Esophagus muscularis mucosa (tissue), 3 donors: ENCODE measurements at regions not wholly inside any gene's neighbourhood (a gene's known extent, or its start where the extent isn't known, plus 50 kb on each side); places are given as distances from the start of the nearest gene placed in this dataset.

Experiments used
- CTCF ChIP-seq, 3 experiments: fragments of 200-600 bp in 2 of 3; fragments of 450-650 bp in 1 of 3; sonication (generic) in 2 of 3; IDR thresholded peaks; one replicate each; pipeline ENCODE4 v1.5.1; 2017 to 2019; ENCODE audit warnings: antibody characterized with exemption in 3 of 3, mild to moderate bottlenecking in 2 of 3, moderate library complexity in 1 of 3
- POLR2A ChIP-seq: fragments of 450-650 bp; IDR thresholded peaks from one replicate; pipeline ENCODE4 v1.6.1; 2017; ENCODE audit warnings: antibody characterized with exemption, moderate library complexity, mild to moderate bottlenecking, low read depth
- POLR2AphosphoS5 ChIP-seq, 2 donors: sonication (generic); formaldehyde crosslinking; IDR thresholded peaks; one replicate each; pipeline ENCODE4 v1.6.1; 2017; ENCODE audit warnings: antibody characterized with exemption in 2 of 2

DNA sequence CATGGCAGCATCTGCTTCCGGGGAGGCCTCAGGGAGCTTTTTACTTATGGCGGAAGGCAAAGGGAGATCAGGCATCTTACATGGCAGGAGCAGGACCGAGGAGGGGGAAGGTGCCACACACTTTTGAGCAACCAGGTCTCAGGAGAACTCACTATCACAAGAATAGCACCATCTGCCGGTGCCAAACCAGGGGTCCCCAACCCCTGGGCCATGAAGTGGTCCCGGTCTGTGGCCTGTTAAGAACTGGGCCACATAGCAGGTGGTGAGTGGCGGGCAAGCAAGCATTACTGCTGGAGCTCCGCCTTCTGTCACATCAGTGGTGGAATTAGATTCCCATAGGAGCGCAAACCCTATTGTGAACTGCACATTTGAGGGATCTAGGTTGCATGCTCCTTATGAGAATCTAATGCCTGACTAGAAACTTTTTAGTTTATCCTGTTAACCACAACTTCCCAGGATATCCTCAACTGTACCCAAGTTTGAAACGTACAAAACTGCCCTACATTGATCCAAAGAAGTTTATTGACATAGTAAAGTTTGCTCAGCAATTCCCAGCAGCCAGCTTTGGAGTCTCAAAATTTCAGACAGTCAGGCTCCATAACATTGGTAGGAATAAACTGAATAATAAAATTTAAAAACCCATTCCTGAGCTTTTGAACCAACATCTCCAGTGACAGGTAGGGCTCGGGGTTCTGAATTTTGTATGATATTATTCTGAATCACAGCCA is 228.4 kb upstream of the TAC1 start:
- no peak for TF ChIP-seq CTCF (IDR thresholded peaks at IDR 0.05)
- no peak for TF ChIP-seq POLR2A
- no peak for TF ChIP-seq POLR2AphosphoS5 (IDR thresholded peaks at IDR 0.05)
